ENCODE measurements at regions not wholly inside any gene's neighbourhood (a gene's known extent, or its start where the extent isn't known, plus 50 kb on each side); places are given as distances from the start of the nearest gene placed in this dataset.
"Not testable (repeated sequence)": the region's sequence is repeated elsewhere in the genome, so short reads cannot be mapped to it uniquely, and the experiment has no call there.

DNA sequence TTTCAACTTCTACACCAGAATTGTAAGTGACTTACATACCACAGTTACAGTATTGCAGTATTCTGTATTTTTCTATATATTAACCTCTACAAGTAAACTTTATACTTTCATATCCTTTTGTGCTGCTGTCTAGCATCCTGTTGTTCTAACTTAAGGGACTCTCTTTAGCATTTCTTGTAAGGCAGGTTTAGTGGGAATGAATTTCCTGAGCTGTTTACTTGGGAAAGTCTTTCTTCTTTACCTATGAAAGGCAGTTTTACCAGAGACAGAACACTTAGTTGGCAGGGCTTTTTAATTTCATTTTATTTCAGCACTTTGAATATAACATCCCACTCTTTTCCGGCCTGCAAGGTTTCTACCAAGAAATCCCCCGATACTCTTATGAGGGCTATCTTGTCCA lies 75.8 kb upstream of the WAC start:
- H3K4me2 ChIP-seq (ENCODE audit: control insufficient read depth, extremely low read depth, insufficient read depth, low read depth, low read length) = no peak overlapping the region
- no peaks in the 10 kb centered on the region for H3K79me2 ChIP-seq (ENCODE audit: control insufficient read depth, insufficient read depth, low read length)
- H3K9me1 ChIP-seq (ENCODE audit: control insufficient read depth, extremely low read depth, insufficient read depth, low read length) = no peaks in the 10 kb centered on the region
- H3K4me3 ChIP-seq (ENCODE audit: control insufficient read depth in 2 of 3, extremely low read depth in 1 of 3, insufficient read depth in 2 of 3, low read depth in 1 of 3, low read length in 3 of 3) = no peak overlapping the region
- TF ChIP-seq, protein P1, sequence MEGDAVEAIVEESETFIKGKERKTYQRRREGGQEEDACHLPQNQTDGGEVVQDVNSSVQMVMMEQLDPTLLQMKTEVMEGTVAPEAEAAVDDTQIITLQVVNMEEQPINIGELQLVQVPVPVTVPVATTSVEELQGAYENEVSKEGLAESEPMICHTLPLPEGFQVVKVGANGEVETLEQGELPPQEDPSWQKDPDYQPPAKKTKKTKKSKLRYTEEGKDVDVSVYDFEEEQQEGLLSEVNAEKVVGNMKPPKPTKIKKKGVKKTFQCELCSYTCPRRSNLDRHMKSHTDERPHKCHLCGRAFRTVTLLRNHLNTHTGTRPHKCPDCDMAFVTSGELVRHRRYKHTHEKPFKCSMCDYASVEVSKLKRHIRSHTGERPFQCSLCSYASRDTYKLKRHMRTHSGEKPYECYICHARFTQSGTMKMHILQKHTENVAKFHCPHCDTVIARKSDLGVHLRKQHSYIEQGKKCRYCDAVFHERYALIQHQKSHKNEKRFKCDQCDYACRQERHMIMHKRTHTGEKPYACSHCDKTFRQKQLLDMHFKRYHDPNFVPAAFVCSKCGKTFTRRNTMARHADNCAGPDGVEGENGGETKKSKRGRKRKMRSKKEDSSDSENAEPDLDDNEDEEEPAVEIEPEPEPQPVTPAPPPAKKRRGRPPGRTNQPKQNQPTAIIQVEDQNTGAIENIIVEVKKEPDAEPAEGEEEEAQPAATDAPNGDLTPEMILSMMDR (optimal IDR thresholded peaks at IDR 0.05 in 1 of 3, IDR thresholded peaks at IDR 0.05 in 1 of 3, conservative IDR thresholded peaks at IDR 0.05 in 1 of 3; ENCODE audit: extremely low read depth in 1 of 3, insufficient read depth in 2 of 3, low read length in 3 of 3) = no peak
- no peak overlapping the region for H3K27ac ChIP-seq (ENCODE audit: control insufficient read depth, insufficient read depth, low read length)
- H3K9ac ChIP-seq (ENCODE audit: control insufficient read depth, extremely low read depth, insufficient read depth, low read length) = no peak overlapping the region
- dilution Hi-C loops (cut with MboI; ENCODE audit: extremely low pct_ligation_motif_present, low sequenced_read_pairs) = no loop called here
- no peak for FAIRE-seq
- no peaks in the 10 kb centered on the region for H3K9me3 ChIP-seq (ENCODE audit: control insufficient read depth, low read depth, low read length)
- no peak overlapping the region for H2AFZ ChIP-seq (ENCODE audit: control insufficient read depth, low read length)
- DNase-seq (ENCODE audit: low read depth, low spot score) = no peak
- no peaks in the 10 kb centered on the region for H3K4me1 ChIP-seq (ENCODE audit: control insufficient read depth, extremely low read depth, insufficient read depth, low read length)
- H3K36me3 ChIP-seq (ENCODE audit: control insufficient read depth in 2 of 2, extremely low read depth in 1 of 2, insufficient read depth in 2 of 2, low read length in 2 of 2) = no peaks in the 10 kb centered on the region
- H4K20me1 ChIP-seq (ENCODE audit: control insufficient read depth, extremely low read depth, insufficient read depth, low read length) = no peaks in the 10 kb centered on the region
- no peaks in the 10 kb centered on the region for H3K27me3 ChIP-seq (ENCODE audit: control insufficient read depth, extremely low read depth, insufficient read depth, low read length)

DNA sequence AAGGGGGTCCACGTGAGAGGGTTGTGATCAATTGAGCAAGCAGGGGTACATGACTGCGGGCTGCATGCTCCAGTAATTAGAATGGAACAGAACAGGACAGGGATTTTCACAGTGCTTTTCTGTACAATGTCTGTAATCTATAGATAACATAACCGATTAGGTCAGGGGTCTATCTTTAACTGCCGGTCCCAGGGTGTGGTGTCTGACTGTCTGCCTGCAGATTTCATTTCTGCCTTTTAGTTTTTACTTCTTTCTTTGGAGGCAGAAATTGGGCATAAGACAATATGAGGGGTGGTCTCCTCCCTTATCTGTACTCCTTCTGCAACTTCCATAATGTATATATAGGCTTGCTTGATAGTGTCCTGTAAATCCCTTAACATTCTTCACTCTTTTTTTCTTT lies 75.0 kb upstream of the WAC start:
- H4K20me1 ChIP-seq (ENCODE audit: control insufficient read depth, extremely low read depth, insufficient read depth, low read length); DNase-seq (ENCODE audit: low read depth, low spot score); H2AFZ ChIP-seq (ENCODE audit: control insufficient read depth, low read length); H3K9ac ChIP-seq (ENCODE audit: control insufficient read depth, extremely low read depth, insufficient read depth, low read length); dilution Hi-C loops (cut with MboI; ENCODE audit: extremely low pct_ligation_motif_present, low sequenced_read_pairs); H3K4me3 ChIP-seq (ENCODE audit: control insufficient read depth in 2 of 3, extremely low read depth in 1 of 3, insufficient read depth in 2 of 3, low read depth in 1 of 3, low read length in 3 of 3); H3K27me3 ChIP-seq (ENCODE audit: control insufficient read depth, extremely low read depth, insufficient read depth, low read length); H3K36me3 ChIP-seq (ENCODE audit: control insufficient read depth in 2 of 2, extremely low read depth in 1 of 2, insufficient read depth in 2 of 2, low read length in 2 of 2); H3K4me1 ChIP-seq (ENCODE audit: control insufficient read depth, extremely low read depth, insufficient read depth, low read length); H3K79me2 ChIP-seq (ENCODE audit: control insufficient read depth, insufficient read depth, low read length); H3K9me3 ChIP-seq (ENCODE audit: control insufficient read depth, low read depth, low read length); H3K9me1 ChIP-seq (ENCODE audit: control insufficient read depth, extremely low read depth, insufficient read depth, low read length); H3K27ac ChIP-seq (ENCODE audit: control insufficient read depth, insufficient read depth, low read length); H3K4me2 ChIP-seq (ENCODE audit: control insufficient read depth, extremely low read depth, insufficient read depth, low read depth, low read length); FAIRE-seq: not testable (repeated sequence)

DNA sequence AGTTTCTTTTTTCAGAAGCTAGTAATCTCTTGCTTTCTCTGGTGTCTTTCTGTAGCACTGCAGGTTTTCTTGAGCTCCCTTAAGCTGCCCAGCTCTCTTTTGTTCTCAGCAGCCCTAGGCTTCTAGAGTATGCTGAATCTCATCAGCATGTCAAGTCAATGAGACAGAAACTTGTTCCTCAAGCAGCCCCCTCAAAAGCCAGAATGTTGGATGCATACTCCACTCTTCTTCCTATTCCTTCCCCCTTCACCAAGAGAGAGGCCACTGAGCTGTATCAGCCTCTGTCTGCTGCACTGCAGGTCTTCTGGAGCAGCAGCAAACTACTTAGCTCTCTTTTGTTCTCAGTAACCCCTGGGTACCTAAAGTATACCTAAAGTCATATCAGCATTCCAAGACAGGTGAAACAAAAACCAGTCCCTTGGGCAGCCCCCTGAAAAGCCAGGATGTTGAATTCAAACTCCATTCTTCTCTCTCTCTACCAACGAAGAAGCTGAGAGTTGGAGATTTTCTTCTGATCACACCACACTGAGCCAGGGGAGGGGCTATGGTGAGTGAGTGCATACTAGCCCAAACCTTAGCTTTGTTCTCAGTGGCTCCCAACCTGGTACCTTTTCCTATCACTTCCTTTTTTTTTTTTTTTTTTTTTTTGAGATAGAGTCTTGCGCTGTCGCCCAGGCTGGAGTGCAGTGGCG lies 73.3 kb upstream of the WAC start:
- dilution Hi-C loops (cut with MboI; ENCODE audit: extremely low pct_ligation_motif_present, low sequenced_read_pairs) = no loop called here
- Histone ChIP-seq H3K79me2 (ENCODE audit: control insufficient read depth, insufficient read depth, low read length) (no peaks in the 10 kb centered on the region), H3K4me1 (ENCODE audit: control insufficient read depth, extremely low read depth, insufficient read depth, low read length) (no peaks in the 10 kb centered on the region), H3K27me3 (ENCODE audit: control insufficient read depth, extremely low read depth, insufficient read depth, low read length) (no peaks in the 10 kb centered on the region), H3K27ac (ENCODE audit: control insufficient read depth, insufficient read depth, low read length) (no peak overlapping the region), H3K9ac (ENCODE audit: control insufficient read depth, extremely low read depth, insufficient read depth, low read length) (no peak overlapping the region), H3K9me1 (ENCODE audit: control insufficient read depth, extremely low read depth, insufficient read depth, low read length) (no peaks in the 10 kb centered on the region), H3K4me2 (ENCODE audit: control insufficient read depth, extremely low read depth, insufficient read depth, low read depth, low read length) (no peak overlapping the region), H3K9me3 (ENCODE audit: control insufficient read depth, low read depth, low read length) (no peaks in the 10 kb centered on the region), H3K36me3 (ENCODE audit: control insufficient read depth in 2 of 2, extremely low read depth in 1 of 2, insufficient read depth in 2 of 2, low read length in 2 of 2) (no peaks in the 10 kb centered on the region), H4K20me1 (ENCODE audit: control insufficient read depth, extremely low read depth, insufficient read depth, low read length) (no peaks in the 10 kb centered on the region), H3K4me3 (ENCODE audit: control insufficient read depth in 2 of 3, extremely low read depth in 1 of 3, insufficient read depth in 2 of 3, low read depth in 1 of 3, low read length in 3 of 3) (no peak overlapping the region), H2AFZ (ENCODE audit: control insufficient read depth, low read length) (no peak overlapping the region)
- FAIRE-seq (no peak), DNase-seq (ENCODE audit: low read depth, low spot score) (no peak)
- TF ChIP-seq, protein P1 (optimal IDR thresholded peaks at IDR 0.05 in 1 of 3, IDR thresholded peaks at IDR 0.05 in 1 of 3, conservative IDR thresholded peaks at IDR 0.05 in 1 of 3; ENCODE audit: extremely low read depth in 1 of 3, insufficient read depth in 2 of 3, low read length in 3 of 3) = no peak
- TF ChIP-seq EZH2 (IDR thresholded peaks at IDR 0.05; ENCODE audit: low read length) = no peak

All from keratinocyte (primary cell).